ENCODE measurements at regions not wholly inside any gene's neighbourhood (a gene's known extent, or its start where the extent isn't known, plus 50 kb on each side); places are given as distances from the start of the nearest gene placed in this dataset.

DNA sequence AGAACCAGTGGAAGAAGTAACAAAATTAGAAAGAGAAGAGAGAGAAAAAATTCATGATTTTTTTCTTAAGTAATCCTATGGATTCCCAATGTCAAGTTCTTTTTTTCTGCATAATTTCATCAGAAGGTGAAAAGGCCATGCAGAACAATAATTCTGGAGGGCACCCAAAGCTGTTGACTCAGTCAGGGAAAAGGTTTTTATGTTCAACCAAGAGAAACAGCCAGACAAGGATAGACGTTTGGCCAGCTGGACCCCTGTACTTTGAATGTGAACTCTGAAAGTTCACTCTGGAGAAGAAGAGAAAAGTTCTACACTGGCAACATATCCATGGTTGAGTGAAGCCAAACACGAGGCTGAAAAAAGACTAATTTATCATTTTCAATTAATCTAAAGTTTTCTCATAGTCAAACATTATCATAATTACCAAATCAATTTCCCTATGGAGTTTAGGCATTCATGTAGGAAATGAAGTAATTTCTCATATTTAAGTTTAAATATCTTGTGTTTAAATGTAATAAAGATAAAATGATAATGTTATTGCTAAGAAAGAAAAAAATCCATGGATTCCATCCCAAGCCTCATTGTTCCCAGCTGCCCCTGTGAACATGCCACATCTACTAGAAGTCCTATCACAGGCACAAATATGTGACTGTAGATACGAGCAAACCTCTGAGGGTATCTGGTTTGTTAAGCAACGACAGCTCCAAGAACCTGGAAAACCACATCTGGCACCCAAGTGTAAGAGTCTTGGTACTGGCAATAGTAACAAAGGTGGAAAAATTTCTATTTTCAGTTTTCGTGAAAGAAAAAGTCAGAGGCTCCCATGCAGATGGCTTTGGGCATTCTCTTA, 742.7 kb upstream of the ACVR2A start:
- H3K9ac ChIP-seq (ENCODE audit: low read length): no peak overlapping the region
- no peaks in the 10 kb centered on the region for H3K4me1 ChIP-seq (ENCODE audit: control insufficient read depth, insufficient read depth, low read length)
- H3K4me3 ChIP-seq (ENCODE audit: low read length): no peak overlapping the region
- no peaks in the 10 kb centered on the region for H3K36me3 ChIP-seq (ENCODE audit: control insufficient read depth, insufficient read depth, low read length)
- no peak overlapping the region for H3K27ac ChIP-seq (ENCODE audit: low read depth, low read length)
- H3K27me3 ChIP-seq (ENCODE audit: control insufficient read depth, insufficient read depth, low read length): no peaks in the 10 kb centered on the region

DNA sequence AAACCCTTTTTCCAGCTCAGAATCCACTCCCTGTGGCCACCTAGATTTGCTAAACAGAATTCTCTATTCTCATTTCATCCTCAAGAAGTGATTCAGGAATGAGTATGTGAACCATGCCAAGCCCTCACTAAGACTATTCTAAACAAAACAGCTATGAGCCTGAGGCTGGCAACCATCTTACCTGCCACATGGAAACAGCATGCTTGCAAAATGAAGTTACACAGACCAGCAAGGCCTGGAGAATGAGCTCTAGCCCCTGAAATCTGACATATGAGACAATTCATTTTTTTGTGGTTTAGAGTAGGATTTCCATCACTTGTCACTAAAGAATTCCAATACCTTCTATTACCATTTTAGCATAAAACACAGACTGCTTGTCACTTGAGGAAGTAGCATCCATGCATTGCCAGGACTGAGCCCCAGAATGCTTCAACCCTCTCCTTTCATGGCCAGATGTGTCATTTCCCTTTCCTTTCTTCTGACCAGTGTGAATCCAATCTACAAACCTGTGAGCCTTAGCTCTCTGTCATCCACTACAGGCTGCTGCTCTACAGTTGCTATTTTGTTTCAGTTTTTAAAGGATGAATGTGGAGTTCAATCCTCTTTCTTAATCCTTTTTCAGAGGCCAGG, 744.3 kb upstream of the ACVR2A start:
- no peak overlapping the region for H3K9ac ChIP-seq (ENCODE audit: low read length)
- no peaks in the 10 kb centered on the region for H3K4me1 ChIP-seq (ENCODE audit: control insufficient read depth, insufficient read depth, low read length)
- H3K36me3 ChIP-seq (ENCODE audit: control insufficient read depth, insufficient read depth, low read length): no peaks in the 10 kb centered on the region
- no peak overlapping the region for H3K4me3 ChIP-seq (ENCODE audit: low read length)
- no peaks in the 10 kb centered on the region for H3K27me3 ChIP-seq (ENCODE audit: control insufficient read depth, insufficient read depth, low read length)
- no peak overlapping the region for H3K27ac ChIP-seq (ENCODE audit: low read depth, low read length)

GRCh38 chr2:147099845-147100244, 745.0 kb upstream of the ACVR2A start:
- Histone ChIP-seq H3K27ac (ENCODE audit: low read depth, low read length) (no peak overlapping the region), H3K36me3 (ENCODE audit: control insufficient read depth, insufficient read depth, low read length) (no peaks in the 10 kb centered on the region), H3K9ac (ENCODE audit: low read length) (no peak overlapping the region), H3K27me3 (ENCODE audit: control insufficient read depth, insufficient read depth, low read length) (no peaks in the 10 kb centered on the region), H3K4me3 (ENCODE audit: low read length) (no peak overlapping the region), H3K4me1 (ENCODE audit: control insufficient read depth, insufficient read depth, low read length) (no peaks in the 10 kb centered on the region)

GRCh38 chr2:147098940-147099339, 745.9 kb upstream of the ACVR2A start:
- no peak overlapping the region for H3K27ac ChIP-seq (ENCODE audit: low read depth, low read length)

GRCh38 chr2:147097747-147098146, 747.1 kb upstream of the ACVR2A start:
- Histone ChIP-seq H3K4me3 (ENCODE audit: low read length) (no peak overlapping the region), H3K27ac (ENCODE audit: low read depth, low read length) (no peak overlapping the region), H3K36me3 (ENCODE audit: control insufficient read depth, insufficient read depth, low read length) (no peaks in the 10 kb centered on the region), H3K9ac (ENCODE audit: low read length) (no peak overlapping the region), H3K27me3 (ENCODE audit: control insufficient read depth, insufficient read depth, low read length) (no peaks in the 10 kb centered on the region), H3K4me1 (ENCODE audit: control insufficient read depth, insufficient read depth, low read length) (no peaks in the 10 kb centered on the region)

More at GRCh38 chr2:147098940-147099339, 745.9 kb upstream of the ACVR2A start:
- no peaks in the 10 kb centered on the region for H3K36me3 ChIP-seq (ENCODE audit: control insufficient read depth, insufficient read depth, low read length)
- H3K9ac ChIP-seq (ENCODE audit: low read length): no peak overlapping the region
- no peaks in the 10 kb centered on the region for H3K27me3 ChIP-seq (ENCODE audit: control insufficient read depth, insufficient read depth, low read length)
- no peaks in the 10 kb centered on the region for H3K4me1 ChIP-seq (ENCODE audit: control insufficient read depth, insufficient read depth, low read length)
- H3K4me3 ChIP-seq (ENCODE audit: low read length): no peak overlapping the region

DNA sequence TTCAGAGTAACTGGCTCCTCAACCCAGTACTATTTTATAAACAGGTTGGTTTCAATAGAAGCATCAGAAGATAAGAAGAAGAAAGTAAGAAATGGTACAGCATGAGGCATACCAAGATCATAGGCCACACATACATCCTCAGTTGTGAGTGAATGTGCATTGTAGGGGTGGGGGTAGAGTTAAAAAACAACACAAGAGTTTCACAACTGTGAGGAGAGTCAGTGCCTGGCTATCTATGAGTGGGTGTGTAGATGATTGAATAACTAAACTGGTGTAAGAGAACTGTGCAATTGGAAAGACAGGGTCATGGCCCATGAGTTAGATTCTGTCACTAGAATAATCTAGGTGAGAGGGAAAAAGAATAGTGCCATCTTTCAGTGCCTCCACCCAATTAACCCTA, 748.2 kb upstream of the ACVR2A start:
- H3K9ac ChIP-seq (ENCODE audit: low read length): no peak overlapping the region
- no peak overlapping the region for H3K27ac ChIP-seq (ENCODE audit: low read depth, low read length)
- H3K4me3 ChIP-seq (ENCODE audit: low read length): no peak overlapping the region
- no peaks in the 10 kb centered on the region for H3K4me1 ChIP-seq (ENCODE audit: control insufficient read depth, insufficient read depth, low read length)
- no peaks in the 10 kb centered on the region for H3K27me3 ChIP-seq (ENCODE audit: control insufficient read depth, insufficient read depth, low read length)
- H3K36me3 ChIP-seq (ENCODE audit: control insufficient read depth, insufficient read depth, low read length): no peaks in the 10 kb centered on the region

- Histone ChIP-seq H3K9ac (ENCODE audit: low read length) (no peak overlapping the region), H3K4me1 (ENCODE audit: control insufficient read depth, insufficient read depth, low read length) (no peaks in the 10 kb centered on the region), H3K27me3 (ENCODE audit: control insufficient read depth, insufficient read depth, low read length) (no peaks in the 10 kb centered on the region), H3K4me3 (ENCODE audit: low read length) (no peak overlapping the region), H3K27ac (ENCODE audit: low read depth, low read length) (no peak overlapping the region), H3K36me3 (ENCODE audit: control insufficient read depth, insufficient read depth, low read length) (no peaks in the 10 kb centered on the region)
Observed at GRCh38 chr2:147095376-147095775, 749.5 kb upstream of the ACVR2A start.

DNA sequence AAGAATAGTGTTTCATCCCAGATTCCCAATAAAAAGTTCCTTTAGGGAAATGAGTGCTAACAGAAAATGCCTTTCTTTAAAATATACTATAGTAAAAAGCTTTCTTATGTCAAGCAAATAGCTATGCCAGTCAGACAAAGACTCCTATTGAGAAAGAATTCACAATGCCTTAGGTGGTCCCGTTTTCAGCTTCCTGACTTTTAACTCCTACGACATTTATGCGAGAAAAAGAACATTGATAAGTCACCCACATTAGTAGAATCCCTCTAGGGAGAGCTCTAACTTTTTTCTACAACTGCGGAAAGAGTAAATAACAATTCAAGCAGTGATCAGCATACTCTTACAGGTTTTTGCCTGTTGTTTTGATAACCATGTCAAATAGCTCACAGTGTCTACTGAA, 750.8 kb upstream of the ACVR2A start:
- no peaks in the 10 kb centered on the region for H3K4me1 ChIP-seq (ENCODE audit: control insufficient read depth, insufficient read depth, low read length)
- H3K27ac ChIP-seq (ENCODE audit: low read depth, low read length): no peak overlapping the region
- no peak overlapping the region for H3K4me3 ChIP-seq (ENCODE audit: low read length)
- no peak overlapping the region for H3K9ac ChIP-seq (ENCODE audit: low read length)
- H3K27me3 ChIP-seq (ENCODE audit: control insufficient read depth, insufficient read depth, low read length): no peaks in the 10 kb centered on the region
- no peaks in the 10 kb centered on the region for H3K36me3 ChIP-seq (ENCODE audit: control insufficient read depth, insufficient read depth, low read length)

GRCh38 chr2:147092266-147092665, 752.6 kb upstream of the ACVR2A start:
- Histone ChIP-seq H3K27me3 (ENCODE audit: control insufficient read depth, insufficient read depth, low read length) (no peaks in the 10 kb centered on the region), H3K9ac (ENCODE audit: low read length) (no peak overlapping the region), H3K4me3 (ENCODE audit: low read length) (no peak overlapping the region), H3K4me1 (ENCODE audit: control insufficient read depth, insufficient read depth, low read length) (no peaks in the 10 kb centered on the region), H3K27ac (ENCODE audit: low read depth, low read length) (no peak overlapping the region), H3K36me3 (ENCODE audit: control insufficient read depth, insufficient read depth, low read length) (no peaks in the 10 kb centered on the region)

- Histone ChIP-seq H3K9ac (ENCODE audit: low read length) (no peak overlapping the region), H3K4me3 (ENCODE audit: low read length) (no peak overlapping the region), H3K4me1 (ENCODE audit: control insufficient read depth, insufficient read depth, low read length) (no peaks in the 10 kb centered on the region), H3K27me3 (ENCODE audit: control insufficient read depth, insufficient read depth, low read length) (no peaks in the 10 kb centered on the region), H3K27ac (ENCODE audit: low read depth, low read length) (no peak overlapping the region), H3K36me3 (ENCODE audit: control insufficient read depth, insufficient read depth, low read length) (no peaks in the 10 kb centered on the region)
Observed at GRCh38 chr2:147091448-147091847, 753.4 kb upstream of the ACVR2A start.

DNA sequence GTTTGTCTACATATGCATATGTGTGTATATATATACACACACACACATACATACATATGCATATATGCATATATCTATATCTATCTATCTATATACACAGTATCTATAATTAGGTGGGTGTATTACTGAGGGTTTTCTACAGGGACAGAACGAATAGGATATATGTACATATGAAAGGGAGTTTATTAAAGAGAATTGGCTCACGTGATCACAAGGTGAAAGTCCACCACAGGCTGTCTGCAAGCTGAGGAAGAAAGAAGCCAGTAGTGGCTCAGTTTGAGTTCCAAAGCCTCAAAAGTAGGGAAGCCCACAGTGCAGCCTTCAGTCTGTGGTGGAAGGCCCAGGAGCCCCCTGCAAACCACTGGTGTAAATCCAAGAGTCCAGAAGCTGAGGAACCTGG, 756.0 kb upstream of the ACVR2A start:
- Histone ChIP-seq H3K4me3 (ENCODE audit: low read length) (no peak overlapping the region), H3K4me1 (ENCODE audit: control insufficient read depth, insufficient read depth, low read length) (no peaks in the 10 kb centered on the region), H3K27ac (ENCODE audit: low read depth, low read length) (no peak overlapping the region), H3K36me3 (ENCODE audit: control insufficient read depth, insufficient read depth, low read length) (no peaks in the 10 kb centered on the region), H3K27me3 (ENCODE audit: control insufficient read depth, insufficient read depth, low read length) (no peaks in the 10 kb centered on the region), H3K9ac (ENCODE audit: low read length) (no peak overlapping the region)

- H3K27me3 ChIP-seq (ENCODE audit: control insufficient read depth, insufficient read depth, low read length): no peaks in the 10 kb centered on the region
Observed at GRCh38 chr2:147086715-147087114, 758.1 kb upstream of the ACVR2A start.

GRCh38 chr2:147083664-147084063, 761.2 kb upstream of the ACVR2A start:
- Histone ChIP-seq H3K36me3 (ENCODE audit: control insufficient read depth, insufficient read depth, low read length) (no peaks in the 10 kb centered on the region), H3K4me1 (ENCODE audit: control insufficient read depth, insufficient read depth, low read length) (no peaks in the 10 kb centered on the region), H3K9ac (ENCODE audit: low read length) (no peak overlapping the region), H3K4me3 (ENCODE audit: low read length) (no peak overlapping the region), H3K27me3 (ENCODE audit: control insufficient read depth, insufficient read depth, low read length) (no peaks in the 10 kb centered on the region), H3K27ac (ENCODE audit: low read depth, low read length) (no peak overlapping the region)

More at GRCh38 chr2:147086715-147087114, 758.1 kb upstream of the ACVR2A start:
- Histone ChIP-seq H3K4me1 (ENCODE audit: control insufficient read depth, insufficient read depth, low read length) (no peaks in the 10 kb centered on the region), H3K36me3 (ENCODE audit: control insufficient read depth, insufficient read depth, low read length) (no peaks in the 10 kb centered on the region), H3K27ac (ENCODE audit: low read depth, low read length) (no peak overlapping the region), H3K9ac (ENCODE audit: low read length) (no peak overlapping the region), H3K4me3 (ENCODE audit: low read length) (no peak overlapping the region)

Measured in rectal smooth muscle tissue (tissue), 1 donor.